Brain microvascular endothelial cell (primary cell): ENCODE measurements at regions not wholly inside any gene's neighbourhood (a gene's known extent, or its start where the extent isn't known, plus 50 kb on each side); places are given as distances from the start of the nearest gene placed in this dataset.

ENCODE experiments used
- DNase-seq: peaks from one replicate; pipeline ENCODE4 v3.0.0-alpha.2; 2020
- H3K27ac ChIP-seq: fragments of 250-450 bp; sonication (Bioruptor Pico); 2 replicates; pipeline ENCODE4 v1.5.1; 2020; ENCODE audit warnings: mild to moderate bottlenecking, moderate library complexity
- H3K27me3 ChIP-seq: fragments of 250-450 bp; sonication (Bioruptor Pico); replicated peaks from 2 replicates; pipeline ENCODE4 v1.5.1; 2020; ENCODE audit warnings: mild to moderate bottlenecking
- H3K36me3 ChIP-seq: fragments of 250-450 bp; sonication (Bioruptor Pico); replicated peaks from 2 replicates; pipeline ENCODE4 v1.5.1; 2020; ENCODE audit warnings: mild to moderate bottlenecking
- H3K4me3 ChIP-seq: 2 replicates; pipeline ENCODE4 v1.5.1; 2011; ENCODE audit warnings: low read depth, mild to moderate bottlenecking, control low read depth, low read length, moderate library complexity
- in situ Hi-C: cut with HindIII; loops from 2 replicates; pipeline ENCODE4 v1.10.0; 2017; ENCODE audit warnings: low sequenced_read_pairs, low pct_ligation_motif_present
- TF ChIP-seq, protein P1 (sequence below): IDR thresholded peaks from 2 replicates; pipeline ENCODE4 v1.5.1; 2011; ENCODE audit warnings: low read depth, mild to moderate bottlenecking, moderate library complexity, low read length, control low read depth, inconsistent platforms; ENCODE audit errors: missing control alignments

DNA sequence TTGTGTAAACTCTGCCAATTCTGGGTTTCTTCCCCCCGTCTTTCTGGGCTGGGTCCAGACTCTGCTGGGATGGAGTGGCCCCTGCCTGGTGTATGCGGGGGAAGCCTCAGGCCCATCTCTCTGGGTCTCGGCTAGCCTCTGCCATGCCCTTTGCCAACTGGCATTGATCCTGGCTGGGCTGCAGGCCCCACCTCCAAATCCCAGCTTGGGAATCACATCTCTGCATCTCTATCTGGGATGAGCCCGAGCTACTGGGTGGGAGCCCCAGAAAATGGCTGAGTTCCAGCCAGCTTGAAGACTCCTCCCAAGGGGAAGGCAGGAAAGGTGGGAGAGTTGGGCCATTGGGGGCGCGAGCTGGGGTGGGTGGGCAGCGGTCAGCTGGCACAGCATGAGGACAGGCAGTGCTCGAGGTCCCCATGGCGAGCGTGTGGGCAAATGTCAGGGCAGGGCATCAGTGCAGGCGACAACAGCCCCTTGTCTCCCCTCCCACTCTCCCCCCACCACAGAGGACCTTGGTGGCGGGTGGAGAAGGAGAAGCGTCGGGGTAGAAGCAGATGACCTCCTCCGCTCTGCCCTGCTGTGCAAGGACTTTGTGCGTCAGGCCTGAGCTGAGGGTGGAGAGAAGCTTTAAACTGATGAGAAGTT lies 139.4 kb downstream of the ASB1 start:
- H3K27me3 ChIP-seq, result no peaks in the 10 kb centered on the region
- TF ChIP-seq, protein P1, sequence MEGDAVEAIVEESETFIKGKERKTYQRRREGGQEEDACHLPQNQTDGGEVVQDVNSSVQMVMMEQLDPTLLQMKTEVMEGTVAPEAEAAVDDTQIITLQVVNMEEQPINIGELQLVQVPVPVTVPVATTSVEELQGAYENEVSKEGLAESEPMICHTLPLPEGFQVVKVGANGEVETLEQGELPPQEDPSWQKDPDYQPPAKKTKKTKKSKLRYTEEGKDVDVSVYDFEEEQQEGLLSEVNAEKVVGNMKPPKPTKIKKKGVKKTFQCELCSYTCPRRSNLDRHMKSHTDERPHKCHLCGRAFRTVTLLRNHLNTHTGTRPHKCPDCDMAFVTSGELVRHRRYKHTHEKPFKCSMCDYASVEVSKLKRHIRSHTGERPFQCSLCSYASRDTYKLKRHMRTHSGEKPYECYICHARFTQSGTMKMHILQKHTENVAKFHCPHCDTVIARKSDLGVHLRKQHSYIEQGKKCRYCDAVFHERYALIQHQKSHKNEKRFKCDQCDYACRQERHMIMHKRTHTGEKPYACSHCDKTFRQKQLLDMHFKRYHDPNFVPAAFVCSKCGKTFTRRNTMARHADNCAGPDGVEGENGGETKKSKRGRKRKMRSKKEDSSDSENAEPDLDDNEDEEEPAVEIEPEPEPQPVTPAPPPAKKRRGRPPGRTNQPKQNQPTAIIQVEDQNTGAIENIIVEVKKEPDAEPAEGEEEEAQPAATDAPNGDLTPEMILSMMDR, result no peak
- H3K36me3 ChIP-seq, result no peaks in the 10 kb centered on the region
- H3K27ac ChIP-seq, result no peak overlapping the region
- H3K4me3 ChIP-seq, result no peak overlapping the region
- no peak for DNase-seq
- in situ Hi-C loops, result no loop called here

DNA sequence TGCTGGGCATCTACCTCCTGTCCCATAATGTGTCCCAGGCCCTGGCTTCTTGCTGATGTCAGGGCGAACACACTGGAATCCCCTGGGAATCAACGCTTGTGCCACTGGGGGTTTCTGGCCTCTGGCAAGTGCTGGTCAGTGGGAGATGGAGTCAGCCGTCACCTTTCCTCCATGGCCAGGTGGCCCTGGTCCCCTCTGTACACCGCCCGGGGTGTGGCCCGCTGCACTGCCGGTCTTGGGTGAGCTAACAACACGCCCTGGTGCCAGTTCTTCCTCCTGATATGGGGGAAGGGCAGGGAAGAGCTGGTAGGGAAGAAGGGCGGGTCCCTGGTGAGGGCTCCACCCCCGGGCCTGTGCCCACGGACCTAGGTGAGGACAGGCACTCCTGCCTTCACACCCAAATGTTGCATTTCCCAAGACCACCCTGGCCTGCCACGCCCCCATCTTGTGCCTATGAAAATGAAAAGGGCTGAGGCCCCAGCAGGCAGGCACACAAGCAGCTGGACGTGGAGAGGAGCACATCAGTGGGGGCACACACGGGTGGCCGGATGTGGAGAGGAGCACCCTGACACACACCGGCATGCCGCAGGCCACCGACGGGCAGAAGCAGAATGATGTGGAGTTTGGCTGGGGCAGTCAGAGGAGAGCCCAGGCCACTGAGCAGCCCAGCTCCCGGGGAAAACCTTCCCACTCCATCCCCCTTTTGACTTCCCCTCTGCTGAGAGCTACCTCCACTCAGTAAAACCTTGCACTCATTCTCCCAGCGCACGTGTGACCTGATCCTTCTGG lies 140.5 kb downstream of the ASB1 start:
- H3K27ac ChIP-seq, result no peak overlapping the region
- H3K4me3 ChIP-seq, result no peak overlapping the region
- in situ Hi-C loops, result no loop called here
- no peaks in the 10 kb centered on the region for H3K36me3 ChIP-seq
- DNase-seq, result no peak
- TF ChIP-seq, protein P1, result no peak
- no peaks in the 10 kb centered on the region for H3K27me3 ChIP-seq

DNA sequence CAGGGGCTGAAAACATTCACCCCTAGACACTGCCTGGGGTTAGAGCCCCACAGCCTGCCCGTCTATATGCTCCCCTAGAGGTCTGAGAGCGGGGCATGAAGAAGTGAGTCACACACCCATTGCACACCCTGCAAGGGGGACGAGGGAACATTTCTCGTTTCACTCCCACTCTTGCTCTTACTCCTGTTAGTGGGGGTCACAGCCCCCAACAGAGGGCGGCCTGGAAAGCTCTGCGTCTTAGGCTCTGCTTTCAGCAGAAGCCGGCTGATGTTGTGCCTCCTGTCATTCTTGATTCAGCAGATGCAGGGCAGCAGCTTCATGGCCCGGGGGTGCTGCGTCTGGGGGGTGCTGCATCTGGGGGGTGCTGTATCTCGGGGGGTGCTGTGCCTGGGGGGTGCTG lies 141.3 kb downstream of the ASB1 start:
- no peak for DNase-seq
- Histone ChIP-seq H3K27me3 (no peaks in the 10 kb centered on the region), H3K27ac (no peak overlapping the region), H3K4me3 (no peak overlapping the region), H3K36me3 (no peaks in the 10 kb centered on the region)
- in situ Hi-C loops, result no loop called here
- TF ChIP-seq, protein P1, result no peak

DNA sequence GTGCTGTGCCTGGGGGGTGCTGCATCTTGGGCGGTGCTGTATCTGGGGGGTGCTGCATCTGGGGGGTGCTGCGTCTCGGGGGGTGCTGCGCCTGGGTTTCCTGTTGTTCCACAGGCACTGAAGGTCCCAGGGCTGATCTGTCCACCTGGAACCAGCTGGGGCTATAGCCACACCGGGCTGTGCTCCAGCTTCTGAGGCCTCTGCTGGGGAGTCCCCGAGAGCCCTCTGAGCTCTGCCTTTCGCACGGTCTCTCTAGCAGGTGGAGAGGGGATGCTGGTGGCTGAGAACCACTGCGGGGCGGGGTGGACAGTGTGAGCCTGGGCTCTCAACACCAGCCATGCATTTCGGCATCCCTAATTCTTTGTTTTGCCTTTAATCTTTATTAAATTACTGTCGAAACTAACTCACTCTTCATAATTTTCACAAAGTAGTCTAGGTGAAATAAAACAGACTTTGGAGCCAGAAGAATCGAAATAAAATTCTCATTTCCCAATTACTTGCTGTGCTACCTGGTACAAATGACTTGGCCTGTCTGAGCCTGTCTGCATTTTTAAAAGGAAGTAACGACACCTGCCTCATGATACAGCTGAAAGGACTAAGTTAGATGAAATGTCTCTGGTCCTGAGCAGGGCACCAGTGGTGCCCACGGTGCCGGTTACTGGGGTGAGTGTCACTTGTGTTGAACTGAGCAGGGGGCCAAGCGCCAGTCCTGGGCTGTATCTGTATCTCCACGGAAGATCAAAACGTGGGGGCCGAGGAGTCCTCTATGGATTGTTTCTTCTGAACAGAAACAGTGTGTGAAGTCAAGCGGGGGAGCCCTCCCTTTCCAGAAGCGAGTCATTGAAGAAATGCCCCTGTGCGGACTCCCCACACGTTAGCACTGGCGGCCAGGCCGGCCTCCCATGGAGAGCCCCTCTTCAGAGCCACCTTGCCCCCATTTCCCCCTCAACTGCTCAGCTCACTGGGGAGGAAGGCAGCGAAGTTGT lies 142.0 kb downstream of the ASB1 start:
- no peak for DNase-seq
- Histone ChIP-seq H3K36me3 (no peaks in the 10 kb centered on the region), H3K27me3 (no peaks in the 10 kb centered on the region), H3K4me3 (no peak overlapping the region), H3K27ac (no peak overlapping the region)
- in situ Hi-C loops, result no loop called here
- TF ChIP-seq, protein P1, result no peak

DNA sequence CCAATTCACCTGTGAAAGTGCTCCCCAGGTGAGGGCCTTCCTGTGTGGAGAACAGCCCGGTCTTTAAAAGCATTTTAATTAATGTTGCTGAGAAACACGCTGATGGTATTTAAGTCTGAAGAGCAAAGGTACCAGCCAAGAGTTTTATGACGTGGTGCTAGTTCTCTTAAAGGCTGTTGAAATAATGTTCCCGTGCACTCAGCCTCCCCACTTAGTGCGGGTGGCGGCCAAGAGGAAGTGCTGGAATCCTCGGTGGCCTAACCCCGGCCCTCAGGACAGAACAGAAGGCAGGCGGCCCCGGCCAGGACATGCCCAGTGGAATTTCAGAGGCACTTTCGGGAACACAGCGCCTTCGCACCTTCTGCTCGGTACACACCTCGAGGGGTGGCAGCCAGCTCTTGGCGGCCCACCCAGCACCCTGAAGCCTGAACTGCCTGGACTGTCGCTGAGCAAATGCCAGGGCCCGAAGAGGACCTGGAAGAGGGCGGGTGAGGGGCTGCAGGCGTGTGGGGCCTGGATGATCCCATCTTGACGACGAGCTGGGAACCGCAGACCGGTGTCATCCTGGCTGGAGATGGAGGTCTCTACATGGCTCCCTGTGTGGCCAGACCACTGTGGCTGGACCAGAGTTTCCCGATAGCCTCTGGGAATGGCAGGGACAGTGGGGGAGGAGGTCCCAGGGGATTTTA lies 142.9 kb downstream of the ASB1 start:
- in situ Hi-C loops, result no loop called here
- no peak for DNase-seq
- TF ChIP-seq, protein P1, result no peak
- no peaks in the 10 kb centered on the region for H3K36me3 ChIP-seq
- no peak overlapping the region for H3K27ac ChIP-seq
- no peak overlapping the region for H3K4me3 ChIP-seq
- no peaks in the 10 kb centered on the region for H3K27me3 ChIP-seq
